ENCODE measurements at regions not wholly inside any gene's neighbourhood (a gene's known extent, or its start where the extent isn't known, plus 50 kb on each side); places are given as distances from the start of the nearest gene placed in this dataset.

GRCh38 chr5:167973126-167973525 lies 318.3 kb upstream of the WWC1 start:
- DNase-seq: no peak
- Histone ChIP-seq H3K27me3 (no peaks in the 10 kb centered on the region), H3K4me1 (no peaks in the 10 kb centered on the region), H3K4me3 (ENCODE audit: low read depth, low read length) (no peak overlapping the region), H3K9me3 (no peaks in the 10 kb centered on the region), H3K36me3 (no peaks in the 10 kb centered on the region)
- no peak for TF ChIP-seq CTCF (IDR thresholded peaks at IDR 0.05; ENCODE audit: low read depth, low read length)

GRCh38 chr5:167984951-167985350 lies 306.5 kb upstream of the WWC1 start:
- DNase-seq: no peak
- Histone ChIP-seq H3K4me1 (no peaks in the 10 kb centered on the region), H3K27me3 (no peaks in the 10 kb centered on the region; the same call in 1 of the 2 replicates), H3K36me3 (no peaks in the 10 kb centered on the region), H3K4me3 (ENCODE audit: low read depth, low read length) (no peak overlapping the region), H3K9me3 (no peaks in the 10 kb centered on the region)
- TF ChIP-seq CTCF (IDR thresholded peaks at IDR 0.05; ENCODE audit: low read depth, low read length): no peak

- no peak for TF ChIP-seq CTCF (IDR thresholded peaks at IDR 0.05; ENCODE audit: low read depth, low read length)
- H3K9me3 ChIP-seq: no peaks in the 10 kb centered on the region
- H3K4me3 ChIP-seq (ENCODE audit: low read depth, low read length): no peak overlapping the region
- DNase-seq: no peak
- no peaks in the 10 kb centered on the region for H3K4me1 ChIP-seq
- H3K36me3 ChIP-seq: no peaks in the 10 kb centered on the region
- no peaks in the 10 kb centered on the region; the same call in 1 of the 2 replicates for H3K27me3 ChIP-seq
These were observed 306.1 kb upstream of the WWC1 start for GRCh38 chr5:167985373-167985772.

- Histone ChIP-seq H3K36me3 (no peaks in the 10 kb centered on the region), H3K27me3 (no peaks in the 10 kb centered on the region; the same call in 1 of the 2 replicates), H3K9me3 (no peaks in the 10 kb centered on the region), H3K4me1 (no peaks in the 10 kb centered on the region), H3K4me3 (ENCODE audit: low read depth, low read length) (no peak overlapping the region)
- DNase-seq: no peak
- no peak for TF ChIP-seq CTCF (IDR thresholded peaks at IDR 0.05; ENCODE audit: low read depth, low read length)
These were observed 303.8 kb upstream of the WWC1 start for GRCh38 chr5:167987490-167988280.

GRCh38 chr5:167992868-167993267 lies 298.6 kb upstream of the WWC1 start:
- no peaks in the 10 kb centered on the region for H3K4me1 ChIP-seq
- DNase-seq: no peak
- H3K9me3 ChIP-seq: no peaks in the 10 kb centered on the region
- no peaks in the 10 kb centered on the region; the same call in 1 of the 2 replicates for H3K27me3 ChIP-seq
- H3K36me3 ChIP-seq: no peaks in the 10 kb centered on the region
- no peak for TF ChIP-seq CTCF (IDR thresholded peaks at IDR 0.05; ENCODE audit: low read depth, low read length)
- H3K4me3 ChIP-seq (ENCODE audit: low read depth, low read length): no peak overlapping the region

- no peaks in the 10 kb centered on the region for H3K9me3 ChIP-seq
- H3K4me1 ChIP-seq: no peaks in the 10 kb centered on the region
- TF ChIP-seq CTCF (IDR thresholded peaks at IDR 0.05; ENCODE audit: low read depth, low read length): no peak
- H3K27me3 ChIP-seq: no peaks in the 10 kb centered on the region; the same call in 1 of the 2 replicates
- no peaks in the 10 kb centered on the region for H3K36me3 ChIP-seq
- DNase-seq: no peak
- no peak overlapping the region for H3K4me3 ChIP-seq (ENCODE audit: low read depth, low read length)
These were observed 297.7 kb upstream of the WWC1 start for GRCh38 chr5:167993771-167994170.

Measured in BE2C (cell line).